Right atrium auricular region (tissue), 2 donors: ENCODE measurements at regions not wholly inside any gene's neighbourhood (a gene's known extent, or its start where the extent isn't known, plus 50 kb on each side); places are given as distances from the start of the nearest gene placed in this dataset.

ENCODE experiments used
- DNase-seq: peaks from one replicate; pipeline ENCODE4 v3.0.0-alpha.2; 2019; ENCODE audit warnings: low spot score
- H3K27ac ChIP-seq, 2 donors: fragments of 200-600 bp; sonication (generic); 1 replicate in 1 of 2; 2 replicates in 1 of 2; pipeline ENCODE4 v1.5.1; 2016 to 2019
- H3K27me3 ChIP-seq, 2 donors: fragments of 200-600 bp; sonication (generic); one replicate each; pipeline versions ENCODE4 v1.5.1 to v1.6.0; 2017 to 2019
- H3K36me3 ChIP-seq: fragments of 200-600 bp; sonication (generic); one replicate; pipeline ENCODE4 v1.5.1; 2016
- H3K4me1 ChIP-seq, 2 donors: fragments of 200-600 bp; sonication (generic); one replicate each; pipeline versions ENCODE4 v1.5.1 to v1.6.0; 2017 to 2019
- H3K4me3 ChIP-seq, 2 donors: fragments of 200-600 bp; sonication (generic); 1 replicate in 1 of 2; 2 replicates in 1 of 2; pipeline ENCODE4 v1.5.1; 2017 to 2019; ENCODE audit warnings: mild to moderate bottlenecking in 1 of 2, moderate library complexity in 1 of 2
- H3K9me3 ChIP-seq, 2 donors: fragments of 200-600 bp; sonication (generic); one replicate each; pipeline ENCODE4 v1.5.1; 2019
- CTCF ChIP-seq, 2 donors: fragments of 200-600 bp; sonication (generic); IDR thresholded peaks; one replicate each; pipeline ENCODE4 v1.5.1; 2019; ENCODE audit warnings: antibody characterized with exemption in 2 of 2

GRCh38 chr7:82494420-82494819 is 50.8 kb upstream of the CACNA2D1 start:
- Histone ChIP-seq H3K27me3 (no peaks in the 10 kb centered on the region), H3K4me1 (no peaks in the 10 kb centered on the region), H3K27ac (no peak overlapping the region), H3K9me3 (no peaks in the 10 kb centered on the region), H3K36me3 (no peaks in the 10 kb centered on the region), H3K4me3 (no peak overlapping the region)
- no peak for TF ChIP-seq CTCF (IDR thresholded peaks at IDR 0.05)
- no peak for DNase-seq
